ENCODE measurements at regions not wholly inside any gene's neighbourhood (a gene's known extent, or its start where the extent isn't known, plus 50 kb on each side); places are given as distances from the start of the nearest gene placed in this dataset.

GRCh38 chr20:50309280-50309763, 118.7 kb downstream of the CEBPB start:
- TF ChIP-seq POLR2A (IDR thresholded peaks at IDR 0.05) = no peak
- no peak for TF ChIP-seq CTCF (IDR thresholded peaks at IDR 0.05)

Measured in gastroesophageal sphincter (tissue), 3 donors.